Fibroblast of lung (primary cell): ENCODE measurements at regions not wholly inside any gene's neighbourhood (a gene's known extent, or its start where the extent isn't known, plus 50 kb on each side); places are given as distances from the start of the nearest gene placed in this dataset.

Source experiments
- CTCF ChIP-seq, 2 donors: IDR thresholded peaks in 1 of 2; conservative IDR thresholded peaks in 1 of 2; 1 replicate in 1 of 2; 2 replicates in 1 of 2; pipeline ENCODE4 v1.5.1; 2011 to 2012; ENCODE audit warnings: low read length in 2 of 2, control low read depth in 1 of 2, inconsistent platforms in 1 of 2, low read depth in 1 of 2, mild to moderate bottlenecking in 1 of 2
- EZH2 ChIP-seq: IDR thresholded peaks from 2 replicates; pipeline ENCODE4 v1.5.1; 2012; ENCODE audit warnings: low read length, control low read depth, mild to moderate bottlenecking; ENCODE audit errors: missing control alignments

DNA sequence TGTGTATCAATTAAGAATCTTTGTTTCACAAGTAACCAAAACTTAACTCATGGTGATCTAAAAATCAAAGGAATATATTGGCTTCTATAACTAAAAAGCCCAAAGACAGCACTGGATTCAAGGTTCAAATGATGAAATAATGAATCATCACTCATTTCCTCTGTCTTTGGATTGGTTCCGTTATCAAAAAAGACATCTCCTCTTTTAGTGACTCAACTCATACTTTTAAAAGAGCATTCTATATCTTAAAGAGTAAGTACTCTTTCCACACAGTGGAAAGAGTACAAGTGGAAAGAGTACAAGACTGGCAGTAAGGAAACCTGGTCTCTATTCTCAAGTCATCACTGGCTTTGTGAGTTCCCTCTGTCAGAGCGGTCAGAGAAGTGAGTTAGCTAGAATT is 141.4 kb upstream of the NMUR2 start:
- TF ChIP-seq CTCF (conservative IDR thresholded peaks at IDR 0.05 in 1 of 2, IDR thresholded peaks at IDR 0.05 in 1 of 2; ENCODE audit: low read depth in 1 of 2, low read length in 2 of 2) (no peak), EZH2 (no peak)
